ENCODE measurements at regions not wholly inside any gene's neighbourhood (a gene's known extent, or its start where the extent isn't known, plus 50 kb on each side); places are given as distances from the start of the nearest gene placed in this dataset.

DNA sequence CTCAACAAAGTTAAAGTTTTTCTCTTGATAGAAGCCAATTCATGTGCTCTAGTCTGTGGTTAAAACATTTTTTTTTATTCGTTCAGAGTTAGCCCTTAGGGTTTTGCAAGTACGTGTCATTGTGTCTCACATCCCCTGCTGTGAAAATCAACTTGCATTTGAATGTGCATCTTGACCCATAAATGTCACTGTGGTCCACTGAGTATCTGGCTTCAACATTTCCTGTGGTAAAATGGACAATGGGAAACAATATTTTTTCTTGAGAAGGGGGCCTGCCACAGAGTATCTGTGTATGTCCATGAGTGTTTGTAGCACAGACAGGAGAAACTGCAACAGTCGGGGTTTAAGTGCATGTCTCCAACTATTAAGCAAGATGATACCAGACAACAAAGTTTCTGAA is 554.8 kb upstream of the TENM3 start:
- Histone ChIP-seq H3K4me1 (no peaks in the 10 kb centered on the region), H3K27me3 (no peaks in the 10 kb centered on the region), H3K27ac (no peak overlapping the region), H3K36me3 (no peaks in the 10 kb centered on the region), H3K9me3 (no peaks in the 10 kb centered on the region), H3K4me3 (no peak overlapping the region)
- DNase-seq: no peak
- no peak for ATAC-seq
- intact Hi-C loops (cut with DNase I): no loop called here
- TF ChIP-seq, protein P1, sequence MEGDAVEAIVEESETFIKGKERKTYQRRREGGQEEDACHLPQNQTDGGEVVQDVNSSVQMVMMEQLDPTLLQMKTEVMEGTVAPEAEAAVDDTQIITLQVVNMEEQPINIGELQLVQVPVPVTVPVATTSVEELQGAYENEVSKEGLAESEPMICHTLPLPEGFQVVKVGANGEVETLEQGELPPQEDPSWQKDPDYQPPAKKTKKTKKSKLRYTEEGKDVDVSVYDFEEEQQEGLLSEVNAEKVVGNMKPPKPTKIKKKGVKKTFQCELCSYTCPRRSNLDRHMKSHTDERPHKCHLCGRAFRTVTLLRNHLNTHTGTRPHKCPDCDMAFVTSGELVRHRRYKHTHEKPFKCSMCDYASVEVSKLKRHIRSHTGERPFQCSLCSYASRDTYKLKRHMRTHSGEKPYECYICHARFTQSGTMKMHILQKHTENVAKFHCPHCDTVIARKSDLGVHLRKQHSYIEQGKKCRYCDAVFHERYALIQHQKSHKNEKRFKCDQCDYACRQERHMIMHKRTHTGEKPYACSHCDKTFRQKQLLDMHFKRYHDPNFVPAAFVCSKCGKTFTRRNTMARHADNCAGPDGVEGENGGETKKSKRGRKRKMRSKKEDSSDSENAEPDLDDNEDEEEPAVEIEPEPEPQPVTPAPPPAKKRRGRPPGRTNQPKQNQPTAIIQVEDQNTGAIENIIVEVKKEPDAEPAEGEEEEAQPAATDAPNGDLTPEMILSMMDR (IDR thresholded peaks at IDR 0.05): no peak

DNA sequence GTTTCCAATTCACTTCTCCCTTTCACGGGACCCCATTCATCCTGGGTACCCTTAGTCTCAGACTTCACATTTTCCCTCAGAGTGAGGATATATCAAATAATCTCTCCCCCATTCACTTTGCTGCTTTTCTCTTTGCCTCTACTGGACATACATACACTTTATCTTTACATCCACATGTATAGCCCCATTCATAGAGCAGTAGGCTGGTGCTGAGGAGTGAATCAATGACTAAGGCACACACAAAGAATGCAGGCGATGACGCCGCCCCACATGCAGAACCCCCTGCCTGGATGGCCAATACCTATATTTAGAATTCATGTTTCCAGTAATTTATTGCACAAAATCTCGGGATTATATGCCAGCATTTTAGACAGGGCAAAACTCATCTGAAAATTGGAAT is 554.3 kb upstream of the TENM3 start:
- Histone ChIP-seq H3K4me3 (no peak overlapping the region), H3K4me1 (no peaks in the 10 kb centered on the region), H3K27me3 (no peaks in the 10 kb centered on the region), H3K9me3 (no peaks in the 10 kb centered on the region), H3K36me3 (no peaks in the 10 kb centered on the region), H3K27ac (no peak overlapping the region)
- TF ChIP-seq, protein P1 (IDR thresholded peaks at IDR 0.05): no peak
- DNase-seq (no peak), ATAC-seq (no peak)
- intact Hi-C loops (cut with DNase I): no loop called here

DNA sequence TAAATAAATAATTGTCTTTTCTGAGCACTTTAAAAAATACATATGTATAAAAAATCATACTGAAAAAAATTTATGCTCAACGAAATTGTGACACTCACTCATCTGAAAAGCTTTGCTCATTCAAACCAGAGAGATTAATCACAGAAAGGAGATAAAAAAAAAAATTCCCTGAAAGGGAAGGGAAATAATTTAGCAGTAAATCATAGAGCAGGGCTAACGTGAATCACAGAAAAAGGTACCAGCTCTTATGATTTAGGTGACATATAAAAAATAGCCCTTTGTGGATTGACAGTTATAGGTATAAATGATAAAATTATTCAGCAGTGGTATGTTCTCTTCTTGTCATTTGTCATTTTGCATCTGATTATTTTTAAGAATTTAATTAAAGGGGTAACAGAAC is 552.7 kb upstream of the TENM3 start:
- Histone ChIP-seq H3K4me3 (no peak overlapping the region), H3K27me3 (no peaks in the 10 kb centered on the region), H3K9me3 (no peaks in the 10 kb centered on the region), H3K27ac (no peak overlapping the region), H3K4me1 (no peaks in the 10 kb centered on the region), H3K36me3 (no peaks in the 10 kb centered on the region)
- TF ChIP-seq, protein P1 (IDR thresholded peaks at IDR 0.05): no peak
- intact Hi-C loops (cut with DNase I): no loop called here
- ATAC-seq (no peak), DNase-seq (no peak)

DNA sequence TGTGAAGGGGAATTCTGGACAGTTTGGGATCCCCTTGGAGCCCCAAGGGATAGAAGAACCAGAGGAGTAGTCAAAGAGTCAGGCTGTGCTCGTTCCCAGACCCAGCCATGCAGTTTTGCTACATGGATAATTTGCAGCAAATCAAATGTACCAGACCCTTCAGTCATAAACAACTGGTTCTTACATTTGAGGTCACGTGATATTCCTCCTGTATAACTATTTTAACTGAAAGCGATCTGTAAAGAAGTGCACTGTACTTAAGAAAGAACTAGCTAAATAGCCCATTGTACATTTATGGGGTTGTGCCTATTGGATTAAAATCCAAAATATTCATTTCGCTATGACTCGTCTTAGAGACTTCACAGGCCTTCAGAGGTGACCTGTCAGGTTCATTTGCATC is 550.2 kb upstream of the TENM3 start:
- no peaks in the 10 kb centered on the region for H3K9me3 ChIP-seq
- TF ChIP-seq, protein P1 (IDR thresholded peaks at IDR 0.05): no peak
- DNase-seq (no peak), ATAC-seq (no peak)
- no peaks in the 10 kb centered on the region for H3K27me3 ChIP-seq
- H3K27ac ChIP-seq: no peak overlapping the region
- no peaks in the 10 kb centered on the region for H3K36me3 ChIP-seq
- intact Hi-C loops (cut with DNase I): no loop called here
- no peak overlapping the region for H3K4me3 ChIP-seq
- H3K4me1 ChIP-seq: no peaks in the 10 kb centered on the region

DNA sequence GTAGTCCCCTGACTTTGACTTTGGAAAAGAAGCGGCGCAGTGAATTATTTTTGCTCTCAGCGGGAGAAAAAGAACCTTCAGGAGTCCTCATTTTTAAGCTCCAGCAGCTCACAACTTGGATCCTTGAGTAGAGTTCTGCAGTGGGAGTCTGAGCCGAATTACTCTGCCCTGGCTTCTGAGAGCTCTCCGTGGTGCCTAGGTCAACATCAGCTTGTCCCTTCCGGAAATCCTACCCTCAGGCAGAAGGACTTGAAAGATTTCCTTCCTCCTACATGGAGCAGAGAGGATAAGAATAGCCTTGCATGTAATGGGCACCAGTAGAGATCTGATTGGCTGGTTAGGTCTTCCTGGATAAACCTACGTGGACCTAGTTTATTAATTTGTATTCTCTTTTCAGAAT is 549.7 kb upstream of the TENM3 start:
- no peaks in the 10 kb centered on the region for H3K36me3 ChIP-seq
- H3K4me1 ChIP-seq: no peaks in the 10 kb centered on the region
- DNase-seq (no peak), ATAC-seq (no peak)
- no peak overlapping the region for H3K27ac ChIP-seq
- H3K4me3 ChIP-seq: no peak overlapping the region
- TF ChIP-seq, protein P1 (IDR thresholded peaks at IDR 0.05): no peak
- no peaks in the 10 kb centered on the region for H3K9me3 ChIP-seq
- intact Hi-C loops (cut with DNase I): no loop called here
- H3K27me3 ChIP-seq: no peaks in the 10 kb centered on the region

DNA sequence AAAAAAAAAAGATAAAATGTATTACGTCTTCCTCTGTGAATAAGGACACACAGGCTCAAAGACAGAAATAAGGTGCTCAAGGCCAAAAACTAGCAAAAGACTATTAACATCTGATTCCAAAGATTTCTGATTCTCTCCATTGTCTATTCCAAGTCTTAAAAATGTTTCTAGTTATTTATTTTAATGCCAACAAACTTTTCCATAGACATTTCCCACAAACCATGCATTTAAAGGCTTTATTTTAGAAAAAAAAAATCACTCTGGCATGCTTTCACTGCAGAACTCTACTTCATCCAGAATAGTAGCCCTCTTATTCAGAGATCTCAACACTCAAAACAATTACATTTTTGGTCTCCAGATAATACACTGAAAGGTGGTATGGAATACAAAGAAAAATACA is 545.0 kb upstream of the TENM3 start:
- Histone ChIP-seq H3K27me3 (no peaks in the 10 kb centered on the region), H3K27ac (no peak overlapping the region), H3K36me3 (no peaks in the 10 kb centered on the region), H3K4me1 (no peaks in the 10 kb centered on the region), H3K9me3 (no peaks in the 10 kb centered on the region), H3K4me3 (no peak overlapping the region)
- TF ChIP-seq, protein P1 (IDR thresholded peaks at IDR 0.05): no peak
- ATAC-seq (no peak), DNase-seq (no peak)
- intact Hi-C loops (cut with DNase I): no loop called here
